IMR-90 (cell line): ENCODE measurements at regions not wholly inside any gene's neighbourhood (a gene's known extent, or its start where the extent isn't known, plus 50 kb on each side); places are given as distances from the start of the nearest gene placed in this dataset.

Source experiments
- ATAC-seq: fragments of 200-7000 bp; cut with Tn5 transposase; 2 replicates; pipeline ENCODE4 v1.9.1; 2020; ENCODE audit warnings: low read depth, mild to moderate bottlenecking, moderate library complexity
- BruUV-seq: library from RNA; stranded (reverse); fragments of 400-500 nt; replicated peaks from 2 replicates; lab custom pipeline; 2021; lab: Mats Ljungman, UMichigan
- CTCF ChIA-PET: fragments of 300-600 bp; formaldehyde crosslinking; extraction: SDS; loops from one replicate; lab custom pipeline; 2021; ENCODE audit warnings: antibody characterized with exemption; lab: Yijun Ruan, JAX
- POLR2A ChIA-PET: fragments of 300-600 bp; sonication (Branson Sonifier 250); formaldehyde crosslinking; loops from one replicate; lab custom pipeline; 2022; ENCODE audit warnings: antibody characterized with exemption; ENCODE audit not compliant: unreplicated experiment; lab: Charles Lee
- DNase-seq: peaks from one replicate; pipeline ENCODE4 v3.0.0; 2013
- H2AFZ ChIP-seq: replicated peaks from 2 replicates; pipeline ENCODE3; 2013; ENCODE audit warnings: low read length, mild to moderate bottlenecking; ENCODE audit not compliant: poor library complexity
- H2AK5ac ChIP-seq: 2 replicates; pipeline ENCODE4 v1.6.1; 2013; ENCODE audit warnings: low read depth, low read length, inconsistent platforms
- H2AK9ac ChIP-seq: replicated peaks from 2 replicates; pipeline ENCODE3; 2013; ENCODE audit warnings: mild to moderate bottlenecking, low read depth, low read length, moderate library complexity; ENCODE audit not compliant: poor library complexity
- H2BK120ac ChIP-seq: 2 replicates; pipeline ENCODE4 v1.6.1; 2013; ENCODE audit warnings: low read depth, low read length, inconsistent platforms
- H2BK15ac ChIP-seq: 3 replicates; pipeline ENCODE4 v1.6.1; 2013; ENCODE audit warnings: low read depth, low read length, inconsistent platforms
- H2BK20ac ChIP-seq: 2 replicates; pipeline ENCODE4 v1.6.1; 2013; ENCODE audit warnings: low read depth, mild to moderate bottlenecking, inconsistent platforms, low read length, moderate library complexity
- H2BK5ac ChIP-seq: 2 replicates; pipeline ENCODE4 v1.6.1; 2013; ENCODE audit warnings: mild to moderate bottlenecking, low read depth, low read length, inconsistent platforms; ENCODE audit not compliant: poor library complexity, severe bottlenecking
- H3K14ac ChIP-seq: replicated peaks from 2 replicates; pipeline ENCODE4 v1.6.1; 2013; ENCODE audit warnings: low read depth, low read length, inconsistent platforms
- H3K18ac ChIP-seq: 2 replicates; pipeline ENCODE4 v1.6.1; 2013; ENCODE audit warnings: low read depth, low read length, control low read depth
- H3K23ac ChIP-seq: 2 replicates; pipeline ENCODE4 v1.6.1; 2013; ENCODE audit warnings: low read depth, low read length, inconsistent platforms
- H3K27ac ChIP-seq: 2 replicates; pipeline ENCODE4 v1.5.1; 2013; ENCODE audit warnings: mild to moderate bottlenecking, control low read depth, low read length; ENCODE audit not compliant: insufficient read depth
- H3K27me3 ChIP-seq: 2 replicates; pipeline ENCODE4 v1.6.1; 2013; ENCODE audit warnings: low read length; ENCODE audit not compliant: control insufficient read depth, insufficient read depth
- H3K36me3 ChIP-seq: 2 replicates; pipeline ENCODE4 v1.6.1; 2013; ENCODE audit warnings: low read length, mixed read lengths; ENCODE audit not compliant: control insufficient read depth, insufficient read depth
- H3K4ac ChIP-seq: 2 replicates; pipeline ENCODE4 v1.6.1; 2013; ENCODE audit warnings: low read depth, low read length, inconsistent platforms
- H3K4me1 ChIP-seq: 2 replicates; pipeline ENCODE4 v1.6.1; 2013; ENCODE audit warnings: low read length, mixed read lengths; ENCODE audit not compliant: control insufficient read depth, insufficient read depth
- H3K4me2 ChIP-seq: 2 replicates; pipeline ENCODE4 v1.6.1; 2013; ENCODE audit warnings: low read depth, mild to moderate bottlenecking, control low read depth, low read length, moderate library complexity
- H3K4me3 ChIP-seq: 2 replicates; pipeline ENCODE4 v1.5.1; 2013; ENCODE audit warnings: low read depth, mild to moderate bottlenecking, control low read depth, low read length, moderate library complexity; ENCODE audit not compliant: insufficient read depth
- H3K56ac ChIP-seq: 2 replicates; pipeline ENCODE4 v1.6.1; 2013; ENCODE audit warnings: low read length, inconsistent platforms; ENCODE audit not compliant: insufficient read depth; ENCODE audit errors: extremely low read depth
- H3K79me1 ChIP-seq, 2 experiments: 2 replicates each; pipeline ENCODE4 v1.6.1; 2013; ENCODE audit warnings: low read length in 2 of 2, inconsistent platforms in 1 of 2, low read depth in 1 of 2
- H3K9ac ChIP-seq: 2 replicates; pipeline ENCODE4 v1.6.1; 2013; ENCODE audit warnings: low read depth, low read length, control low read depth
- H3K9me1 ChIP-seq: 2 replicates; pipeline ENCODE4 v1.6.1; 2013; ENCODE audit warnings: low read length, inconsistent platforms; ENCODE audit not compliant: insufficient read depth
- H3K9me3 ChIP-seq: 2 replicates; pipeline ENCODE4 v1.6.1; 2013; ENCODE audit warnings: low read length; ENCODE audit not compliant: control insufficient read depth, insufficient read depth
- H4K20me1 ChIP-seq: 2 replicates; pipeline ENCODE4 v1.6.1; 2013; ENCODE audit warnings: low read length, inconsistent platforms; ENCODE audit not compliant: insufficient read depth
- H4K5ac ChIP-seq: 2 replicates; pipeline ENCODE4 v1.6.1; 2013; ENCODE audit warnings: mild to moderate bottlenecking, low read depth, low read length, control low read depth
- H4K8ac ChIP-seq, 2 experiments: 2 replicates each; pipeline ENCODE4 v1.6.1; 2013; ENCODE audit warnings: low read depth in 2 of 2, low read length in 2 of 2, control low read depth in 1 of 2, inconsistent platforms in 1 of 2
- H4K91ac ChIP-seq: 2 replicates; pipeline ENCODE4 v1.6.1; 2013; ENCODE audit warnings: low read depth, low read length, inconsistent platforms; ENCODE audit not compliant: insufficient read depth
- BHLHE40 ChIP-seq: fragments of 150-350 bp; IDR thresholded peaks from 2 replicates; pipeline ENCODE4 v1.6.1; 2016; ENCODE audit warnings: mild to moderate bottlenecking, low read depth, low read length
- CTCF ChIP-seq: conservative IDR thresholded peaks from 2 replicates; pipeline ENCODE4 v1.5.1; 2012; ENCODE audit warnings: mild to moderate bottlenecking, low read depth, low read length, improper control_type of control experiment
- FOS ChIP-seq: fragments of 150-350 bp; IDR thresholded peaks from 2 replicates; pipeline ENCODE4 v1.6.1; 2016; ENCODE audit warnings: low read depth, low read length
- MAFK ChIP-seq: IDR thresholded peaks from 2 replicates; pipeline ENCODE4 v1.6.1; 2012; ENCODE audit warnings: low read depth, low read length, improper control_type of control experiment
- MAZ ChIP-seq: IDR thresholded peaks from 2 replicates; pipeline ENCODE4 v1.6.1; 2012; ENCODE audit warnings: low read depth, mild to moderate bottlenecking, low read length, improper control_type of control experiment, moderate library complexity, borderline replicate concordance
- NFE2L2 ChIP-seq: fragments of 150-350 bp; IDR thresholded peaks from 2 replicates; pipeline ENCODE4 v1.6.1; 2016; ENCODE audit warnings: low read depth, mild to moderate bottlenecking, low read length
- POLR2A ChIP-seq: IDR thresholded peaks from 2 replicates; pipeline ENCODE4 v1.6.1; 2012; ENCODE audit warnings: mild to moderate bottlenecking, low read depth, low read length
- RAD21 ChIP-seq: IDR thresholded peaks from 2 replicates; pipeline ENCODE4 v1.6.1; 2012; ENCODE audit warnings: low read length, improper control_type of control experiment
- RFX5 ChIP-seq: IDR thresholded peaks from 2 replicates; pipeline ENCODE4 v1.8.0; 2012; ENCODE audit warnings: low read depth, mild to moderate bottlenecking, low read length, moderate library complexity
- WGBS, 2 experiments: methylation state at CpG; one replicate each; pipeline versions ENCODE4 v1.1.5 to v1.1.7; 2013; ENCODE audit warnings: missing lambda C conversion rate in 2 of 2; ENCODE audit not compliant: insufficient read length in 1 of 2; ENCODE audit errors: extremely low coverage in 2 of 2; 5-methylcytosine and 5-hydroxymethylcytosine counted together
- dilution Hi-C: fragments of 300-500 bp; cut with HindIII; formaldehyde crosslinking; loops from one replicate; pipeline ENCODE4 v1.14.3; 2018; ENCODE audit warnings: low sequenced_read_pairs; ENCODE audit not compliant: unreplicated experiment
- in situ Hi-C: fragments of 300-500 bp; cut with MboI; formaldehyde crosslinking; loops from 3 replicates; pipeline ENCODE4 v1.14.3; 2019; ENCODE audit warnings: low sequenced_read_pairs, inconsistent platforms, mixed read lengths
- intact Hi-C: fragments of 100-400 bp; cut with micrococcal nuclease; formaldehyde crosslinking; loops from 2 replicates; pipeline ENCODE4 v1.10.0; 2022

GRCh38 chr2:106956879-106957278 lies 70.9 kb upstream of the ST6GAL2 start:
- ATAC-seq (no peak; the same call in 1 of the 2 replicates), DNase-seq (peak; percentile 84)
- no TSS peak for BruUV-seq
- no peak overlapping the region for H3K23ac ChIP-seq
- no peak overlapping the region for H3K4me2 ChIP-seq
- H3K9me3 ChIP-seq = peaks cover 6% of the 10 kb centered on the region
- 0% methylated on average over 1 of the region's 3 CpGs; no CpG with 5 or more reads in 1 of the 2 experiments for WGBS, 2 experiments
- no peaks in the 10 kb centered on the region for H3K79me1 ChIP-seq
- in situ Hi-C loops = no loop called here
- no peak overlapping the region for H4K5ac ChIP-seq
- no peak overlapping the region for H2AK5ac ChIP-seq
- intact Hi-C loops = no loop called here
- no peak overlapping the region for H2BK5ac ChIP-seq
- H3K4me1 ChIP-seq = no peaks in the 10 kb centered on the region
- H2BK20ac ChIP-seq = no peak overlapping the region
- H2AFZ ChIP-seq = no peak overlapping the region
- CTCF ChIA-PET = no interaction called here
- H4K91ac ChIP-seq = no peak overlapping the region
- H4K20me1 ChIP-seq = no peaks in the 10 kb centered on the region
- dilution Hi-C loops = no loop called here
- no peak overlapping the region for H2BK120ac ChIP-seq
- H3K4me3 ChIP-seq = no peak overlapping the region
- no peak overlapping the region for H3K9ac ChIP-seq
- no peak overlapping the region for H2AK9ac ChIP-seq
- H3K27me3 ChIP-seq = no peaks in the 10 kb centered on the region
- no peak overlapping the region for H2BK15ac ChIP-seq
- H3K56ac ChIP-seq = no peak overlapping the region
- no peaks in the 10 kb centered on the region for H3K36me3 ChIP-seq
- H3K27ac ChIP-seq = no peak overlapping the region
- no peaks in the 10 kb centered on the region for H3K9me1 ChIP-seq
- H3K18ac ChIP-seq = no peak overlapping the region
- POLR2A ChIA-PET = no interaction called here
- H4K8ac ChIP-seq = no peak overlapping the region
- TF ChIP-seq RFX5 (no peak), BHLHE40 (peak; percentile 8; the same call in 1 of the 2 replicates), MAFK (no peak), POLR2A (no peak), RAD21 (no peak), CTCF (no peak), MAZ (no peak), NFE2L2 (no peak), FOS (peak; percentile 26; the same call in 1 of the 2 replicates)
- no peak overlapping the region for H3K14ac ChIP-seq
- H3K4ac ChIP-seq = no peak overlapping the region
